BE2C (cell line): ENCODE measurements at regions not wholly inside any gene's neighbourhood (a gene's known extent, or its start where the extent isn't known, plus 50 kb on each side); places are given as distances from the start of the nearest gene placed in this dataset.

Source experiments
- DNase-seq: peaks from one replicate; pipeline ENCODE4 v3.0.0-alpha.2; 2020
- H3K27me3 ChIP-seq: fragments of 250-450 bp; sonication (Bioruptor Pico); 2 replicates; pipeline ENCODE4 v1.5.1; 2020; ENCODE audit warnings: mild to moderate bottlenecking
- H3K36me3 ChIP-seq: fragments of 250-450 bp; sonication (Bioruptor Pico); 2 replicates; pipeline ENCODE4 v1.5.1; 2020; ENCODE audit warnings: mild to moderate bottlenecking
- H3K4me1 ChIP-seq: fragments of 250-450 bp; sonication (Bioruptor Pico); 2 replicates; pipeline ENCODE4 v1.5.1; 2020
- H3K4me3 ChIP-seq: 2 replicates; pipeline ENCODE4 v1.5.1; 2011; ENCODE audit warnings: low read depth, low read length
- H3K9me3 ChIP-seq: fragments of 250-450 bp; sonication (Bioruptor Pico); 2 replicates; pipeline ENCODE4 v1.5.1; 2020
- CTCF ChIP-seq: IDR thresholded peaks from 2 replicates; pipeline ENCODE4 v1.5.1; 2012; ENCODE audit warnings: mild to moderate bottlenecking, low read depth, low read length

- no peaks in the 10 kb centered on the region for H3K4me1 ChIP-seq
- TF ChIP-seq CTCF = no peak
Measured at GRCh38 chr2:155997538-155997937, 335.0 kb downstream of the NR4A2 start.

GRCh38 chr2:155994315-155994714, 338.2 kb downstream of the NR4A2 start:
- no peaks in the 10 kb centered on the region for H3K9me3 ChIP-seq
- H3K27me3 ChIP-seq = no peaks in the 10 kb centered on the region
- H3K36me3 ChIP-seq = no peaks in the 10 kb centered on the region
- TF ChIP-seq CTCF = no peak
- no peak for DNase-seq
- no peak overlapping the region for H3K4me3 ChIP-seq
- H3K4me1 ChIP-seq = no peaks in the 10 kb centered on the region

More at GRCh38 chr2:155997538-155997937, 335.0 kb downstream of the NR4A2 start:
- no peaks in the 10 kb centered on the region for H3K27me3 ChIP-seq
- H3K36me3 ChIP-seq = no peaks in the 10 kb centered on the region
- H3K9me3 ChIP-seq = no peaks in the 10 kb centered on the region
- no peak for DNase-seq
- H3K4me3 ChIP-seq = no peak overlapping the region

DNA sequence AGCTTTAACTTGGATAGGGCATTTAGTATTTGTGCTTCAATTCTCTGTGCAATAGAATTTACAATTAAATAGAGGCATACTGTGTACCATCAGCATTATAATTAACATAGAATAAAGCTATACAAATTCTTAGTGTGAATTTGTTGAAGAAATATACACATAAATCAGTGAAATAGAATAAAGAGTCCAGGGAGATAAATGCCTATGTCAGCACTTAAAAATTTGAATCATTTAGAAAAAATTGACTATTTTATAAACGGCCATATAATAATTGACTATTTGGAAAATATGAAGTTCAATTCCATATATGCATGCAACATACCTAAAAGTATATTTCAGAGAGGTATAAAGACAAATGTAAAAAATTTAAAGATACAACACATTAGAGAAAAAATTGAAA, 348.7 kb downstream of the NR4A2 start:
- Histone ChIP-seq H3K9me3 (no peaks in the 10 kb centered on the region), H3K36me3 (no peaks in the 10 kb centered on the region), H3K27me3 (no peaks in the 10 kb centered on the region), H3K4me3 (no peak overlapping the region), H3K4me1 (no peaks in the 10 kb centered on the region)
- no peak for TF ChIP-seq CTCF
- no peak for DNase-seq

- no peak for DNase-seq
- no peaks in the 10 kb centered on the region for H3K27me3 ChIP-seq
- H3K9me3 ChIP-seq = no peaks in the 10 kb centered on the region
- no peak overlapping the region for H3K4me3 ChIP-seq
- no peak for TF ChIP-seq CTCF
- no peaks in the 10 kb centered on the region for H3K4me1 ChIP-seq
- H3K36me3 ChIP-seq = no peaks in the 10 kb centered on the region
Measured at GRCh38 chr2:155982135-155982534, 350.4 kb downstream of the NR4A2 start.

GRCh38 chr2:155980941-155981560, 351.5 kb downstream of the NR4A2 start:
- no peak for TF ChIP-seq CTCF
- H3K9me3 ChIP-seq = no peaks in the 10 kb centered on the region
- H3K4me3 ChIP-seq = no peak overlapping the region
- H3K36me3 ChIP-seq = no peaks in the 10 kb centered on the region
- no peaks in the 10 kb centered on the region for H3K4me1 ChIP-seq
- no peak for DNase-seq
- no peaks in the 10 kb centered on the region for H3K27me3 ChIP-seq

DNA sequence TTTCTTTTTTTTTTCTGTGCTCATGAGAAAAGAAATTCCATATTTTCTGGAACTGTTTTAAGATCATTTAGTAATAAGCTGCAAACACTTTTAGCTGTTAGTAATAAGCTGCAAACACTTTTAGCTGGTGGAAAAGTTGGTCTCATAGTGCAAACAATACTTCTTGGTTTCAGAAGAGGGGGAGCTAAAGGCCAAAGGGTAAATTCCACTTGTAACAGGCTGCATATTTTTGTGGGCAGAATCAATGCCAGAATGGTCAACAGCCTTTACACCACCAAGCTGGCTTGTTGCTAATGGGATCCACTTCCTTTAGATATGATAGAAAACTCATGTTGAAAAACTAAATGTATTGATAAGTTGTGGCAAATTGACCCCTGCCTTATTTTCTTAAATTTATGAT, 356.8 kb downstream of the NR4A2 start:
- TF ChIP-seq CTCF = no peak
- Histone ChIP-seq H3K4me1 (no peaks in the 10 kb centered on the region), H3K36me3 (no peaks in the 10 kb centered on the region), H3K9me3 (no peaks in the 10 kb centered on the region), H3K27me3 (no peaks in the 10 kb centered on the region), H3K4me3 (no peak overlapping the region)
- no peak for DNase-seq
